C1 segment of cervical spinal cord (tissue), 14 donors: ENCODE measurements at regions not wholly inside any gene's neighbourhood (a gene's known extent, or its start where the extent isn't known, plus 50 kb on each side); places are given as distances from the start of the nearest gene placed in this dataset.
"Not testable (repeated sequence)": the region's sequence is repeated elsewhere in the genome, so short reads cannot be mapped to it uniquely, and the experiment has no call there.

Experiments used
- DNase-seq, 14 donors: peaks; one replicate each; lab custom pipeline; 2025; lab: John Stamatoyannopoulos, UW

- DNase-seq, result no peak
These were observed 511.7 kb upstream of the CDIN1 start for GRCh38 chr15:36067483-36068274.

GRCh38 chr15:36075333-36075732, 504.1 kb upstream of the CDIN1 start:
- no peak for DNase-seq

- DNase-seq, result no peak
These were observed 500.4 kb upstream of the CDIN1 start for GRCh38 chr15:36079021-36079420.

GRCh38 chr15:36080759-36081158, 498.7 kb upstream of the CDIN1 start:
- DNase-seq, result no peak

GRCh38 chr15:36090286-36090946, 489.0 kb upstream of the CDIN1 start:
- DNase-seq, result no peak

- peak in 1 of 14 donors; percentile 68 for DNase-seq
These were observed 472.6 kb upstream of the CDIN1 start for GRCh38 chr15:36106640-36107335.

- peak in 1 of 14 donors; percentile 3 for DNase-seq
These were observed 470.9 kb upstream of the CDIN1 start for GRCh38 chr15:36108541-36108940.

- no peak for DNase-seq
These were observed 469.3 kb upstream of the CDIN1 start for GRCh38 chr15:36109943-36110658.

- DNase-seq, result no peak
These were observed 468.8 kb upstream of the CDIN1 start for GRCh38 chr15:36110659-36110993.

GRCh38 chr15:36117296-36117787, 462.1 kb upstream of the CDIN1 start:
- DNase-seq, result no peak

- peak in 8 of 14 donors; percentile 0 to 11 (median 3) for DNase-seq
These were observed 453.2 kb upstream of the CDIN1 start for GRCh38 chr15:36126194-36126593.

GRCh38 chr15:36130641-36131310, 448.6 kb upstream of the CDIN1 start:
- no peak for DNase-seq

GRCh38 chr15:36133742-36134141, 445.7 kb upstream of the CDIN1 start:
- DNase-seq, result no peak

GRCh38 chr15:36136049-36136448, 443.4 kb upstream of the CDIN1 start:
- no peak for DNase-seq

- no peak for DNase-seq
These were observed 426.5 kb upstream of the CDIN1 start for GRCh38 chr15:36152936-36153335.

GRCh38 chr15:36156879-36157427, 422.5 kb upstream of the CDIN1 start:
- no peak for DNase-seq

GRCh38 chr15:36160351-36160750, 419.1 kb upstream of the CDIN1 start:
- no peak for DNase-seq

- no peak for DNase-seq
These were observed 418.3 kb upstream of the CDIN1 start for GRCh38 chr15:36161108-36161507.

GRCh38 chr15:36161771-36162212, 417.6 kb upstream of the CDIN1 start:
- peak in 3 of 14 donors; percentile 9 to 20 (median 12) for DNase-seq

GRCh38 chr15:36163983-36164382, 415.4 kb upstream of the CDIN1 start:
- DNase-seq, result not testable (repeated sequence)

- DNase-seq, result no peak
These were observed 406.5 kb upstream of the CDIN1 start for GRCh38 chr15:36172955-36173354.
